ENCODE measurements at regions not wholly inside any gene's neighbourhood (a gene's known extent, or its start where the extent isn't known, plus 50 kb on each side); places are given as distances from the start of the nearest gene placed in this dataset.
"Not testable (repeated sequence)": the region's sequence is repeated elsewhere in the genome, so short reads cannot be mapped to it uniquely, and the experiment has no call there.

DNA sequence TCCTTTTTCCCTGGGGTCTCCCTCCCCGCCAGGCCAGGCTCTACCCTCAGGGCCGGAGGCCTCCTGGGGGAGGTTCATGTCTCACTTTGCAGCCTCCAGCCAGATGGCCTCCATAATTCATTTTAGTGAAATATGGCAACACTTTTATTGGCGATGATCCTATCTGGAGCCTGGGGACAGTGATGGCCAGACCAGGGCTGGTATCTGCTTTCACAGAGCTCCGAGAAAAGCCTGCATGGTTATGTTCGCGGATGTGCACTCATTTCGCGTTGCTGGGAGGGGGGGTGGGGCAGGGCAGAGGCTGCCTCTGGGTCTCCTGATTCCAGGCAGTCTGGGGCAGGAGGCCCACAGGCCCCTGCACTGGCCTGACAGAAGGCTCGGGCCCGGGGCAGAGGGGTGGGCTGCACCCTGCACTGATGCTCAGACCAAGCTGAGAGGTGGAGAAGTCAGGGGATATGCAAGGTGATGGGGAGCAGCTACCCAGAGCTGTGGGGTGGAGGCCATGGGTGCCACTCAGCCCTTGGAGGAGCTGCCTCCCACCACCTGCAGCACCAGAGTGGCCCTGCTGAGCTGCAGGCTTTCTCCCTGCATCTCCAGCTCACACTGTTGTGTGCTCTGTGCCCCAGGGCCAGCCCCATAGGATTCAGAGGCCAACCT, 85.3 kb upstream of the RET start:
- H3K27me3 Mint-ChIP-seq (ENCODE audit: low read depth, unreplicated experiment), result peaks cover 13% of the 10 kb centered on the region
- FAIRE-seq, result no peak
- H3K4me1 ChIP-seq (ENCODE audit: insufficient read depth, low read length), result no peaks in the 10 kb centered on the region

DNA sequence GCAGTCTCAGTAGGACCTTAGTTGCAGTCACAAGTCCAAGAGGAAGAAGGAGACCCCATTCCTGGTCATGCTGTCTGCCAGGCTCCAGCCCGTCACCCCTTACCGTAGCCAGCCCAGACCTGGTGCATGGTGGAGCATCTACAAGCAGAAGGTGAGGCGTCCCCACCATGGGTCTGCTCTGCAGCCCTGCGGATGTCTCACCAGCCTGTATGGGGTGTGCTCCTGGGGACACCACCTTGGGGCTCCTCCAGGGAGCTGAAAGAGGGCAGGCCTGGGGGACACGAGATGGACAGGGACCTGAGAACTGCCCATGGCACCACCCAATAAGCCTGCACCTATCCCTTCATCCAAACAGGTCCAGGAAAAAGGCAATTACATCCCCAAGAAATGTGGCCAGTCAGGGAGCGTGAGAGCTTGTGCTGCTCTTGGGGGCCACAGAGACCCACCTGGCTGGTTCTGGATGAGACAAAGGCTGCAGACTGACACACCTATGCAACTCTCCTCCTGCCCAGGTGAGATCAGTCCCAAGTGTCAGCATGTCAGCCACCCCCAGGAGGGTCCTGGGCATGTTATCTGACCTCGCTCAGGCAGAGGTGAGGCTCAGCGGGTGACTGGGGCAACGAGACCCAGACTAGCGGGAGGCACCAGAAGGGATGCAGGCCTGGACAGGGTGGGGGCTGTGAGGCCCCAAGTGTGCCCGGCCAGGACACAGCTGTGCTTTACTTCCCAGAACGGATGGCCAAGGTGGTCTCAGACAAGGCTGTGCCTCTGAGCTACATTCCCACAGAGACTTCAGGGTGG, 84.5 kb upstream of the RET start:
- Histone ChIP-seq H3K4me1 (ENCODE audit: insufficient read depth, low read length) (no peaks in the 10 kb centered on the region), H3K27me3 (ENCODE audit: insufficient read depth, low read length) (no peaks in the 10 kb centered on the region), H3K4me2 (ENCODE audit: low read length) (no peak overlapping the region), H4K20me1 (ENCODE audit: insufficient read depth, low read length) (no peaks in the 10 kb centered on the region), H3K79me2 (ENCODE audit: insufficient read depth, low read length) (no peaks in the 10 kb centered on the region), H2AFZ (ENCODE audit: low read depth, low read length) (no peak overlapping the region), H3K36me3 (ENCODE audit: insufficient read depth, low read length) (no peaks in the 10 kb centered on the region), H3K27ac (ENCODE audit: low read depth, low read length) (no peak overlapping the region), H3K9me3 (ENCODE audit: insufficient read depth, low read depth, low read length) (no peaks in the 10 kb centered on the region), H3K9ac (ENCODE audit: low read length) (no peak overlapping the region), H3K4me3 (ENCODE audit: insufficient read depth, low read depth, low read length) (no peak overlapping the region)
- Mint-ChIP-seq H3K36me3 (ENCODE audit: low read depth, unreplicated experiment) (no peaks in the 10 kb centered on the region), H3K9me3 (ENCODE audit: unreplicated experiment) (peaks cover 3% of the 10 kb centered on the region), H3K27ac (ENCODE audit: unreplicated experiment) (no peak overlapping the region), H3K4me3 (ENCODE audit: unreplicated experiment) (no peak overlapping the region), H3K27me3 (ENCODE audit: low read depth, unreplicated experiment) (peaks cover 15% of the 10 kb centered on the region), H3K4me1 (ENCODE audit: low read depth, unreplicated experiment) (peaks cover 7% of the 10 kb centered on the region)
- FAIRE-seq (no peak), DNase-seq (ENCODE audit: low read depth) (no peak)
- TF ChIP-seq CTCF (IDR thresholded peaks at IDR 0.05; ENCODE audit: insufficient read depth, low read depth, low read length) (no peak), EZH2 (IDR thresholded peaks at IDR 0.05; ENCODE audit: insufficient read depth, low read length) (no peak)

More for the DNA sequence above, 85.3 kb upstream of the RET start:
- TF ChIP-seq CTCF (IDR thresholded peaks at IDR 0.05; ENCODE audit: insufficient read depth, low read depth, low read length) (no peak), EZH2 (IDR thresholded peaks at IDR 0.05; ENCODE audit: insufficient read depth, low read length) (no peak)
- Histone ChIP-seq H3K4me3 (ENCODE audit: insufficient read depth, low read depth, low read length) (no peak overlapping the region), H3K9ac (ENCODE audit: low read length) (no peak overlapping the region), H4K20me1 (ENCODE audit: insufficient read depth, low read length) (no peaks in the 10 kb centered on the region), H3K79me2 (ENCODE audit: insufficient read depth, low read length) (no peaks in the 10 kb centered on the region), H3K27ac (ENCODE audit: low read depth, low read length) (no peak overlapping the region), H3K9me3 (ENCODE audit: insufficient read depth, low read depth, low read length) (no peaks in the 10 kb centered on the region), H3K36me3 (ENCODE audit: insufficient read depth, low read length) (no peaks in the 10 kb centered on the region), H3K27me3 (ENCODE audit: insufficient read depth, low read length) (no peaks in the 10 kb centered on the region), H2AFZ (ENCODE audit: low read depth, low read length) (no peak overlapping the region), H3K4me2 (ENCODE audit: low read length) (no peak overlapping the region)
- no peak for DNase-seq (ENCODE audit: low read depth)
- Mint-ChIP-seq H3K27ac (ENCODE audit: unreplicated experiment) (no peak overlapping the region), H3K4me3 (ENCODE audit: unreplicated experiment) (no peak overlapping the region), H3K36me3 (ENCODE audit: low read depth, unreplicated experiment) (peaks cover 2% of the 10 kb centered on the region), H3K9me3 (ENCODE audit: unreplicated experiment) (peaks cover 7% of the 10 kb centered on the region), H3K4me1 (ENCODE audit: low read depth, unreplicated experiment) (peaks cover 7% of the 10 kb centered on the region)

- Histone ChIP-seq H3K4me1 (ENCODE audit: insufficient read depth, low read length) (no peaks in the 10 kb centered on the region), H3K4me2 (ENCODE audit: low read length) (no peak overlapping the region), H3K27ac (ENCODE audit: low read depth, low read length) (no peak overlapping the region), H3K79me2 (ENCODE audit: insufficient read depth, low read length) (no peaks in the 10 kb centered on the region), H4K20me1 (ENCODE audit: insufficient read depth, low read length) (no peaks in the 10 kb centered on the region), H3K4me3 (ENCODE audit: insufficient read depth, low read depth, low read length) (no peak overlapping the region), H3K36me3 (ENCODE audit: insufficient read depth, low read length) (no peaks in the 10 kb centered on the region), H3K27me3 (ENCODE audit: insufficient read depth, low read length) (no peaks in the 10 kb centered on the region), H3K9ac (ENCODE audit: low read length) (no peak overlapping the region), H3K9me3 (ENCODE audit: insufficient read depth, low read depth, low read length) (no peaks in the 10 kb centered on the region), H2AFZ (ENCODE audit: low read depth, low read length) (no peak overlapping the region)
- no peaks in the 10 kb centered on the region for H3K36me3 Mint-ChIP-seq (ENCODE audit: low read depth, unreplicated experiment)
- FAIRE-seq (no peak), DNase-seq (ENCODE audit: low read depth) (no peak)
- peaks cover 3% of the 10 kb centered on the region for H3K9me3 Mint-ChIP-seq (ENCODE audit: unreplicated experiment)
- no peak overlapping the region for H3K4me3 Mint-ChIP-seq (ENCODE audit: unreplicated experiment)
- peaks cover 17% of the 10 kb centered on the region for H3K27me3 Mint-ChIP-seq (ENCODE audit: low read depth, unreplicated experiment)
- TF ChIP-seq CTCF (IDR thresholded peaks at IDR 0.05; ENCODE audit: insufficient read depth, low read depth, low read length) (no peak), EZH2 (IDR thresholded peaks at IDR 0.05; ENCODE audit: insufficient read depth, low read length) (no peak)
- peaks cover 7% of the 10 kb centered on the region for H3K4me1 Mint-ChIP-seq (ENCODE audit: low read depth, unreplicated experiment)
- H3K27ac Mint-ChIP-seq (ENCODE audit: unreplicated experiment), result no peak overlapping the region
These were observed 83.9 kb upstream of the RET start for GRCh38 chr10:42992957-42993390.

DNA sequence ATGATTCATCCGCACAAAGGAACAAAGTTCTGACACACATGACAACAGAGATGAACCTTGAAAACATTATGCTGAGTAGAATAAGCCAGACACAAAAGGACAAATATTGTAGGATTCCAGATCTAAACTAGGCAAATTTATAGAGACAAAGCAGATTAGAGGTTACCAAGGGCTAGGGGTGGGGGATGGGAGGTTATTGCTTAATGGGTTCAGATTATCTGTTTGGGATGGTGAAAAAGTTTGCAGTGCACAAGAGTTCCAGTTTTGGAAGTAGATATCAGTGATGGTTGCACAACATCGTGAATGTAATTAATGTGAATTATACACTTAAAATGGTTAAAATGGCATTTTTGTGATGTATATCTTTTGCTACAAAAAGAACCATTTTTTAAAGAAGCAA, 82.0 kb upstream of the RET start:
- not testable (repeated sequence) for H3K27ac Mint-ChIP-seq (ENCODE audit: unreplicated experiment); H3K27me3 ChIP-seq (ENCODE audit: insufficient read depth, low read length); H3K4me1 Mint-ChIP-seq (ENCODE audit: low read depth, unreplicated experiment); H3K9me3 Mint-ChIP-seq (ENCODE audit: unreplicated experiment); H3K9ac ChIP-seq (ENCODE audit: low read length); H3K27ac ChIP-seq (ENCODE audit: low read depth, low read length); H3K4me3 Mint-ChIP-seq (ENCODE audit: unreplicated experiment); H3K79me2 ChIP-seq (ENCODE audit: insufficient read depth, low read length); H3K9me3 ChIP-seq (ENCODE audit: insufficient read depth, low read depth, low read length); DNase-seq (ENCODE audit: low read depth); H4K20me1 ChIP-seq (ENCODE audit: insufficient read depth, low read length); H3K36me3 Mint-ChIP-seq (ENCODE audit: low read depth, unreplicated experiment); H3K4me3 ChIP-seq (ENCODE audit: insufficient read depth, low read depth, low read length); H3K36me3 ChIP-seq (ENCODE audit: insufficient read depth, low read length); H3K4me1 ChIP-seq (ENCODE audit: insufficient read depth, low read length); H3K4me2 ChIP-seq (ENCODE audit: low read length); H2AFZ ChIP-seq (ENCODE audit: low read depth, low read length)
- H3K27me3 Mint-ChIP-seq (ENCODE audit: low read depth, unreplicated experiment), result peaks cover 24% of the 10 kb centered on the region
- peak; percentile 59 for FAIRE-seq

All from astrocyte (in vitro differentiated cells and primary cell).